GM18867 (cell line): ENCODE measurements at regions not wholly inside any gene's neighbourhood (a gene's known extent, or its start where the extent isn't known, plus 50 kb on each side); places are given as distances from the start of the nearest gene placed in this dataset.
"Not testable (repeated sequence)": the region's sequence is repeated elsewhere in the genome, so short reads cannot be mapped to it uniquely, and the experiment has no call there.

ENCODE experiments used
- ATAC-seq: cut with Tn5 transposase; IDR thresholded peaks from one replicate; pipeline ENCODE4 v1.9.1; 2021; ENCODE audit warnings: mild to moderate bottlenecking, moderate library complexity; ENCODE audit not compliant: unreplicated experiment

GRCh38 chr16:79845033-79845733 lies 244.6 kb upstream of the MAF start:
- ATAC-seq: peak; percentile 86

GRCh38 chr16:79844603-79845002 lies 244.1 kb upstream of the MAF start:
- ATAC-seq: no peak

- ATAC-seq: peak; percentile 39
Measured at GRCh38 chr16:79843631-79844043, 243.1 kb upstream of the MAF start.

- ATAC-seq: no peak
Measured at GRCh38 chr16:79843145-79843544, 242.6 kb upstream of the MAF start.

- no peak for ATAC-seq
Measured at GRCh38 chr16:79842197-79842596, 241.7 kb upstream of the MAF start.

DNA sequence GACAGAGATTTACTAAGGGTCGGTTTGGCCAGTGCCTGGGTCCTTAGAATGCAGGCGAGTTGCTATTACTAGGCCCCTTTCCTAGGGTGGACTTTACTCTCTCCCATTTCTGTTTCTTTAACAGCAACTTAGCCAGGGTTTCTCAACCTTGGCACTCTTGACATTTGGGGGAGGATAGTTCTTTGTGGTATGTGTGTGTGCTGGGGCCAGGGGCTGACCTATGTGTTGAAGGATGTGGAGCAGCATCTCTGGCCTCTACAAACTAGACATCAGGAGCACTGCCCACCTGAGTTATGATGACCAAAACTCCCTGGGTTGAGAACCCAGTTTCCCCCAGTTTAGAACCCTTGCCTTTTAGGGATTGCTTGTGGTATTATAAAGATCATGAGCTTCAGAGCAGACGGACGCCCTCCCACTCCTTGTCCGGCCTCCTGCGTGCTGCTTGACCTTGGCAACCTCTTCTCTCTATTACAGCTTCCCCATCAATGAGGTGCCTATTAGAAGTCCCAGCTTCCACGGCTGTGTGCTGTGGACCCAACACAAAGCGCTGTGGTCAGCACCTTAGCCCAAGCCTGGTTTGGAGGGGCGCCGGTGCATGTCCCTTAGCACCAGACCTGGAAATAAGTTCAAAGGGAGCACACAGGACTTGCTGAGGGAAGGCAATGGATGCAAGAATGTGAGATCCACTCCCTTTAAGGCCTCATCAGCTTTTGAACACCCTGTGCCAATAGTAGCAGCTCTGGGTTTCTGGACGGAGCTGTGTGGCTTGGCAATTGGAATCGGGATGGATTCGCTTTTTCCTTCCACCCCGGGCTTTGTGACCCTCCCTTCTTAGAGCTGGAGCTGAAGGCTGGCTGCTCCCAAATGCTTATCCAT lies 239.2 kb upstream of the MAF start:
- no peak for ATAC-seq

GRCh38 chr16:79838496-79839259 lies 238.1 kb upstream of the MAF start:
- no peak for ATAC-seq

DNA sequence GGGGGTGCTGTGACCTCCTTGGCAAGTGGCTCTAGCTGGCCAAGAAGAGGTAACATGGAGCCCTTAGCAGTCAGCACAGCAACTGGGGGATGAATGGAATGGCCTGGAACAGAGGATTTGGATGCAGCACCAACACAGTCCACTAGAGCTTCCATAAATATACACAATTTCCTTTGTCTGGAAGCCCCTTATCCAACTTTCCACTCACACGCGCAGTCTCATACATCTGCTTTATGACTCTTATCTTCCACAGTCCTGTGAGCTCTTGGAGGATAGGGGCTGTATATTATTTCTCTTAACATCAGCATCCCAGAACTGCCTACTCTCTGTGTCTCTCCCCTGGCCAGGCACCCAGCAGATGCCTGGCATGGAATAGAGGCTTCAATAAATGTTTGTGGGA lies 235.6 kb upstream of the MAF start:
- no peak for ATAC-seq

- ATAC-seq: no peak
Measured at GRCh38 chr16:79835194-79835593, 234.7 kb upstream of the MAF start.

- ATAC-seq: no peak
Measured at GRCh38 chr16:79834720-79835119, 234.2 kb upstream of the MAF start.

GRCh38 chr16:79834003-79834402 lies 233.5 kb upstream of the MAF start:
- not testable (repeated sequence) for ATAC-seq

- no peak for ATAC-seq
Measured at GRCh38 chr16:79833559-79833958, 233.0 kb upstream of the MAF start.

DNA sequence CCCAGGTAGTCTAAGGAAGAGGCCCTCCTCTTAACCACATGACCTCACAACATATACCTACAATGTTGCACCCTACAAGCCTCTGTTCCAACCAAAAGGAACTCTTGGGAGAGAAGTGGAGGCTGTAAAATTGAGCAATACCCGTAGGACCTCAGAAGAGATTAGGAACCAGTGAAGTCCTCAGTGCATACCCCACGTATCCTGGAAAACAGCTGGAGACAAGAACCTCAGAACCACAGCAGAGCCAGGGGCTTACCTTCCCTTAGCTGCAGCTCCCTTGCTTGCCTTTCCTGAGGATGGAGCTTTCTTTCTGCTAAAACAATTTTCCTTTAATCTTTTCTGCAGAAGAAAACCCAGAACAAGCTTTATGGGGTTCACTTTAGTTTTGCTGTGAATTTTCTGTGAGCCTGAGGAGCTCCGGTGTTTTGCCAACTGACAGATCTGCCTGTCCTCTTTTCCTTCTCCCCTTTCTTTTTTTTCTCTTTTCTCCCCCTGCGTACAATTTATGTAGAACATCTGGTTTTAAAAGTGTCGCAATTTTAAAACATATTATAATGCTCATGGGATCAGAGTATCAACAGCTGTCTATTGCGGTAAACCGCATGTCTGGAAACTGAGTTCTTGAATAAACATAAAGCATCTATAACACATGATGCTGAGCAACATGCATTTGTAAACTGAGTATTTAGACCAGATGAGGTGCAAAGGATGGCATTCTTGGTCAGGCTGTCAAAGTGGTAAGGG lies 226.4 kb upstream of the MAF start:
- no peak for ATAC-seq

GRCh38 chr16:79825002-79825401 lies 224.5 kb upstream of the MAF start:
- no peak for ATAC-seq

DNA sequence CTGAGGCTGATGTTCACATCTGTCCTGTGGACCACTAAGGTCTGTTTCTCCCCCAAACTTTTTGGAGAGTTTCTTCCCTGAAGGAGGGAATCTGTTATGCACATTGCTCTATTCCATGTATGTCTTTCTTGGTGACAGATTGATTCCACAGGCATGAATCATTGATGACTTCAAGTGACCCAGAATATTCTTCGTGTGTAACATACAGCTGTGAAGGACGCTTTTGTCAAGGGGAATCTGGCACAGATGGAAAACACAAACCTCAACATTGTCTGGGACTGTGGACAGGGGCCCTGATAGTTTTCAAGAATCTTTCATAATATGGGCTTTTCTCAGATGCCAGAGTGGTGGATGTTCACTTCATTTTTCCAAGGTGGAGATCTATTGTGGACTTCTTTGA lies 223.1 kb upstream of the MAF start:
- ATAC-seq: no peak

DNA sequence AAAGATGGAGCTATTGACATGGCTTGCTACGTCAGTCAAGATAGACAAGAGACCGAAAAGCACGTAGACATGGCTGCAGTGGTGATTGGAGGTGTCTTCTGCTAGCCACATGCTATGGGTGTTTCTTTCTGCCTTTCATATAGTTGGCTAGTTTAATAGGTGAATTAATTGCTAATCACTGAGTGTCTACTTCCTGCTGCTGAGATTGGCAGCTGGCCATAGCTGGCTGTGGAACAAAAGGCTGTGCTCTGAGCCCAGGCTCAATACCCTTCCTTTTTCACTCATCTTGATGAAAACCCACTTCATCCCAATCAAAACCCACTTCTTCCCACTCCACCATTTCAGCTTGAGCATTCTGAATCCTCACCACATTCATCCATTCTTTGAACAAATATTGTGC lies 221.4 kb upstream of the MAF start:
- no peak for ATAC-seq

DNA sequence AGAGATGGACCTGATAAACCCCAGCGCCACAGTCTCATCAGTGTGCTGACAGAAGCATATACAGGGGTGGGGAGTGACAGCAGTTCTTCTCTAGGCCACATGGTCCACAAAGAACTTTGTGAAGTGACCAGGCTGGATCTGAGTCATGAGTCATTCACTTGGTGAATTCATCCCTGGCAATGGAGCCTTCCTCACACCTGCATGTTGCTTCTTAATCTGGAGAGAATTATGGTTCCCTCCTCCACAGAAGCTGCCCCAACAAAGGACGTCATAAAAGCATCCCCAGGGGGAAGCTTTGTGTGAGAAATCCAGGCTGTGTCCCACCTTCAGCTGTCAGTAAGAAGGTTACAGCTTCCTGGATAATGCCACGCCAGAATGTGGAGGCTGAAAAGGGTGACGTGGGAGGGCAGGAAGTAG lies 215.6 kb upstream of the MAF start:
- no peak for ATAC-seq

DNA sequence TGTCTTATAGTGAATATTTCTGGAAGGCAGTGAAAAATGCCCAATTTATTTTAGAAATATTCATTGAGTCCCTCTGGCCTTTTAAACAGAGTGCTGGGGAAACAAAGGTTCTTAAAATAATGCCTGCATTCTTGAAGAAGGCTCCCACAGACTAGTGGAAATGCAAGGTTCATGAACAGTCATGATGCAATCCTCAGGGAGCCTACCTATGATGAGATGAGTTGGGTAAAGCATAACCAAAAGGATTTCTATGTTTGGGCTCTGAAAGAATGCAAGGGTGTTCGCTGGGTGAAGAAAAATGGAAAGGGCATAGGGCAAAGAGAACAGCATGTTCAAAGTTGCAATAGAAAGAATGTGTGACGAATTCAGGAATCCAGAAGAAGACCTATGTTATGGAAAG lies 214.5 kb upstream of the MAF start:
- no peak for ATAC-seq

- ATAC-seq: no peak
Measured at GRCh38 chr16:79814124-79814523, 213.6 kb upstream of the MAF start.

DNA sequence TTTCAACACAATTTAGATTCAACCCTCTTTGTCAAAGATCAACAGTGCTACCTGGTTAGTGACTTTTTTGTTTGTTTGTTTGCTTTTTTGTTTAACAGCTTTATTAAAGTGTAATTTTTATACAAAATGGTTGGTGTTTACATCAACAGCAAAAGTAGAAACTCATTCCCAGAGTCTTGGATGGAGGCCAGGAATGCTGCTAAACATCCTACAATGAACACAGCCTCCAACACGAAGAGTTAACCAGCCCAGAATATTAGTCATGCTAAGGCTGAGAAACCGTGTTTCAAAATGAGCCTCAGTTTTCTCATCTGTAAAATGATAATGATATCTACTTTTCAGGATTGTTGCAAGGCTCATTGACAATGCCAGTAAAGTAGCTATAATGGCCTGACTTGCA lies 211.0 kb upstream of the MAF start:
- no peak for ATAC-seq
